PFSK-1 (cell line): ENCODE measurements at regions not wholly inside any gene's neighbourhood (a gene's known extent, or its start where the extent isn't known, plus 50 kb on each side); places are given as distances from the start of the nearest gene placed in this dataset.

ENCODE experiments used
- FOXP2 ChIP-seq: optimal IDR thresholded peaks from 2 replicates; pipeline ENCODE3; 2011; ENCODE audit warnings: borderline replicate concordance, control low read depth, inconsistent platforms; ENCODE audit not compliant: insufficient read depth; ENCODE audit errors: extremely low read length, extremely low read depth
- POLR2AphosphoS5 ChIP-seq: IDR thresholded peaks from 2 replicates; pipeline ENCODE4 v1.6.1; 2012; ENCODE audit warnings: low read depth, mild to moderate bottlenecking, control low read depth, low read length, moderate library complexity
- SIN3A ChIP-seq: IDR thresholded peaks from 2 replicates; pipeline ENCODE4 v1.6.1; 2012; ENCODE audit warnings: mild to moderate bottlenecking, low read length, moderate library complexity, borderline replicate concordance; ENCODE audit not compliant: insufficient read depth
- TAF1 ChIP-seq: IDR thresholded peaks from 2 replicates; pipeline ENCODE4 v1.6.1; 2012; ENCODE audit warnings: low read length, control low read depth, borderline replicate concordance; ENCODE audit not compliant: insufficient read depth
- TF ChIP-seq, protein P1 (sequence below), 2 experiments: IDR thresholded peaks; 2 replicates each; pipeline versions ENCODE4 v1.6.1 to v1.8.0; 2011 to 2012; ENCODE audit warnings: low read depth in 2 of 2, low read length in 2 of 2, control low read depth in 1 of 2, inconsistent platforms in 1 of 2, mild to moderate bottlenecking in 1 of 2, moderate library complexity in 1 of 2; ENCODE audit not compliant: insufficient read depth in 1 of 2

DNA sequence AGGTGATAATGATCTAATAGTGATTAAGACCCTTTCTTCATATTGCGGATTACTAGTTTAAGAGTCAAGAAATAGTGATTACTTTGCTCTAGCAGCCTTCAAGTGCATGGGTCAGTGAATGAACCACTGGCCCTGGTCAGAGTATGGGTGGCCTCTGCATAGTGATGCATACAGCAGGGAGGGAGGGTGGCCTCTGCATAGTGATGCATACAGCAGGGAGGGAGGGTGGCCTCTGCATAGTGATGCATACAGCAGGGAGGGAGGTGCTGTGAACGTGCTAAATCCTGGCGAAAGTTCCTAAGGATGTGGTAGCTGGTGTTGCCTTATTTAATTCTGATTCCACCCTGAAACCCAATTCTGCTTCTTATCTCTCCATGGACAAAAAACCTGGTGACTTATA, 246.7 kb upstream of the ARSJ start:
- TF ChIP-seq, protein P1, sequence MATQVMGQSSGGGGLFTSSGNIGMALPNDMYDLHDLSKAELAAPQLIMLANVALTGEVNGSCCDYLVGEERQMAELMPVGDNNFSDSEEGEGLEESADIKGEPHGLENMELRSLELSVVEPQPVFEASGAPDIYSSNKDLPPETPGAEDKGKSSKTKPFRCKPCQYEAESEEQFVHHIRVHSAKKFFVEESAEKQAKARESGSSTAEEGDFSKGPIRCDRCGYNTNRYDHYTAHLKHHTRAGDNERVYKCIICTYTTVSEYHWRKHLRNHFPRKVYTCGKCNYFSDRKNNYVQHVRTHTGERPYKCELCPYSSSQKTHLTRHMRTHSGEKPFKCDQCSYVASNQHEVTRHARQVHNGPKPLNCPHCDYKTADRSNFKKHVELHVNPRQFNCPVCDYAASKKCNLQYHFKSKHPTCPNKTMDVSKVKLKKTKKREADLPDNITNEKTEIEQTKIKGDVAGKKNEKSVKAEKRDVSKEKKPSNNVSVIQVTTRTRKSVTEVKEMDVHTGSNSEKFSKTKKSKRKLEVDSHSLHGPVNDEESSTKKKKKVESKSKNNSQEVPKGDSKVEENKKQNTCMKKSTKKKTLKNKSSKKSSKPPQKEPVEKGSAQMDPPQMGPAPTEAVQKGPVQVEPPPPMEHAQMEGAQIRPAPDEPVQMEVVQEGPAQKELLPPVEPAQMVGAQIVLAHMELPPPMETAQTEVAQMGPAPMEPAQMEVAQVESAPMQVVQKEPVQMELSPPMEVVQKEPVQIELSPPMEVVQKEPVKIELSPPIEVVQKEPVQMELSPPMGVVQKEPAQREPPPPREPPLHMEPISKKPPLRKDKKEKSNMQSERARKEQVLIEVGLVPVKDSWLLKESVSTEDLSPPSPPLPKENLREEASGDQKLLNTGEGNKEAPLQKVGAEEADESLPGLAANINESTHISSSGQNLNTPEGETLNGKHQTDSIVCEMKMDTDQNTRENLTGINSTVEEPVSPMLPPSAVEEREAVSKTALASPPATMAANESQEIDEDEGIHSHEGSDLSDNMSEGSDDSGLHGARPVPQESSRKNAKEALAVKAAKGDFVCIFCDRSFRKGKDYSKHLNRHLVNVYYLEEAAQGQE (IDR thresholded peaks at IDR 0.05; ENCODE audit: insufficient read depth in 1 of 2, low read depth in 2 of 2, low read length in 2 of 2), result no peak
- TF ChIP-seq SIN3A, result no peak
- no peak for TF ChIP-seq POLR2AphosphoS5
- TF ChIP-seq TAF1, result no peak
- no peak for TF ChIP-seq FOXP2
